Liver (tissue), 8 donors: ENCODE measurements at regions not wholly inside any gene's neighbourhood (a gene's known extent, or its start where the extent isn't known, plus 50 kb on each side); places are given as distances from the start of the nearest gene placed in this dataset.

ENCODE experiments used
- DNase-seq: peaks from one replicate; pipeline ENCODE4 v3.0.0-alpha.2; 2017; ENCODE audit warnings: low spot score
- H3K27ac ChIP-seq, 2 donors: one replicate each; pipeline ENCODE4 v1.7.0; 2013; ENCODE audit warnings: inconsistent platforms in 2 of 2, low read length in 2 of 2, control low read depth in 1 of 2, low read depth in 1 of 2, mild to moderate bottlenecking in 1 of 2
- H3K27me3 ChIP-seq, 4 donors: one replicate each; pipeline versions ENCODE4 v1.6.1 to v1.7.0; 2013; ENCODE audit warnings: low read length in 3 of 4, inconsistent platforms in 1 of 4, mild to moderate bottlenecking in 1 of 4, moderate library complexity in 1 of 4; ENCODE audit not compliant: control insufficient read depth in 4 of 4, insufficient read depth in 4 of 4
- H3K36me3 ChIP-seq, 4 donors: one replicate each; pipeline versions ENCODE4 v1.6.1 to v1.7.0; 2013; ENCODE audit warnings: low read length in 3 of 4, mild to moderate bottlenecking in 3 of 4, low read depth in 1 of 4, moderate library complexity in 1 of 4; ENCODE audit not compliant: control insufficient read depth in 4 of 4, insufficient read depth in 3 of 4
- H3K4me1 ChIP-seq, 4 donors: one replicate each; pipeline versions ENCODE4 v1.6.1 to v1.7.0; 2013; ENCODE audit warnings: low read length in 3 of 4, mild to moderate bottlenecking in 3 of 4, moderate library complexity in 1 of 4; ENCODE audit not compliant: control insufficient read depth in 4 of 4, insufficient read depth in 4 of 4
- H3K4me3 ChIP-seq, 3 donors: one replicate each; pipeline versions ENCODE4 v1.6.1 to v1.7.0; 2013; ENCODE audit warnings: low read length in 3 of 3, control low read depth in 1 of 3, low read depth in 1 of 3, mild to moderate bottlenecking in 1 of 3
- H3K9ac ChIP-seq, 2 donors: one replicate each; pipeline ENCODE4 v1.7.0; 2013; ENCODE audit warnings: low read length in 2 of 2, mild to moderate bottlenecking in 2 of 2, moderate library complexity in 2 of 2, control low read depth in 1 of 2, low read depth in 1 of 2
- H3K9me3 ChIP-seq, 4 donors: one replicate each; pipeline versions ENCODE4 v1.6.1 to v1.7.0; 2013; ENCODE audit warnings: low read length in 3 of 4; ENCODE audit not compliant: control insufficient read depth in 4 of 4
- EGR1 ChIP-seq, 2 donors: IDR thresholded peaks; 2 replicates each; pipeline ENCODE4 v1.6.1; 2016 to 2018; ENCODE audit warnings: antibody characterized with exemption in 2 of 2, low read depth in 2 of 2
- FOXA2 ChIP-seq: IDR thresholded peaks from 2 replicates; pipeline ENCODE4 v1.6.1; 2016; ENCODE audit warnings: antibody characterized with exemption
- GABPA ChIP-seq, 2 donors: IDR thresholded peaks in 1 of 2; conservative IDR thresholded peaks in 1 of 2; 2 replicates each; pipeline ENCODE4 v1.6.1; 2016; ENCODE audit warnings: antibody characterized with exemption in 2 of 2, mild to moderate bottlenecking in 1 of 2, moderate library complexity in 1 of 2
- HNF4A ChIP-seq, 2 donors: conservative IDR thresholded peaks; 2 replicates each; pipeline ENCODE4 v1.6.1; 2016; ENCODE audit warnings: antibody characterized with exemption in 2 of 2, mild to moderate bottlenecking in 2 of 2
- JUND ChIP-seq, 2 donors: IDR thresholded peaks; 2 replicates each; pipeline ENCODE4 v1.6.1; 2016; ENCODE audit warnings: antibody characterized with exemption in 2 of 2
- NR2F2 ChIP-seq: IDR thresholded peaks from 2 replicates; pipeline ENCODE4 v1.6.1; 2016; ENCODE audit warnings: antibody characterized with exemption
- RAD21 ChIP-seq, 2 donors: IDR thresholded peaks; 2 replicates each; pipeline ENCODE4 v1.6.1; 2016; ENCODE audit warnings: antibody characterized with exemption in 2 of 2, mild to moderate bottlenecking in 2 of 2
- SP1 ChIP-seq: IDR thresholded peaks from 2 replicates; pipeline ENCODE4 v1.6.1; 2018; ENCODE audit warnings: antibody characterized with exemption, mild to moderate bottlenecking
- TAF1 ChIP-seq: conservative IDR thresholded peaks from 2 replicates; pipeline ENCODE4 v1.6.1; 2016; ENCODE audit warnings: antibody characterized with exemption, mild to moderate bottlenecking
- YY1 ChIP-seq: IDR thresholded peaks from 2 replicates; pipeline ENCODE4 v1.6.1; 2016; ENCODE audit warnings: antibody characterized with exemption, mild to moderate bottlenecking
- WGBS: extraction: QIAGEN DNeasy Blood & Tissue Kit; methylation state at CpG from one replicate; pipeline ENCODE4 v1.1.7; 2013; 5-methylcytosine and 5-hydroxymethylcytosine counted together
- TF ChIP-seq, protein P1 (sequence below): IDR thresholded peaks from 2 replicates; pipeline ENCODE4 v1.6.1; 2016; ENCODE audit warnings: antibody characterized with exemption
- TF ChIP-seq, protein P2 (sequence below): IDR thresholded peaks from 2 replicates; pipeline ENCODE4 v1.6.1; 2016; ENCODE audit warnings: antibody characterized with exemption
- TF ChIP-seq, protein P3 (sequence below): fragments of 150-350 bp; IDR thresholded peaks from 2 replicates; pipeline ENCODE4 v1.5.1; 2017; ENCODE audit warnings: improper control_type of control experiment, low read depth, low read length; ENCODE audit not compliant: missing input control
- donor health status: healthy.
- donor health status: healthy.
- donor health status: healthy.
- donor health status: healthy.
- donor health status: healthy.

DNA sequence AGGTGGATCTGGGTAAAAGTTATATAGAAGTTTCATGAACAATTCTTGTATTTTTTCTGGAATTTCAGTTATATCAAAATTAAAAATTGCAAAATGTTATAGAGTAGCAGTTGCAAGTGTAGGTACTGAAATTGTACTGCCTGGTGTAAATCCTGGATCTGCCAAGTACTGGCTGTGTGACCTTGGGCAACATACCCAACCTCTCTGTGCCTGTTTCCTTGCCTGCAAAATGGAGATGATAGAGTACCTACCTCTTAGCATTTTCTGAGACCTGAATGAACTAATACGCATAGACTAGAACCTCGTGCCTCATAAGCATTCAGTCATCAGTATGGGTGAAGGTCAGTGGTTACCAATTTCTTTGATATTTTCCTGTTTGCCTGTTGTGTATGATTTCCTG lies 290.0 kb upstream of the KAZN start:
- H3K9me3 ChIP-seq, result peaks cover 0 to 6% (median 3%) of the 10 kb centered on the region in 4 donors
- H3K4me3 ChIP-seq, result no peak overlapping the region
- 76% methylated on average over 2 of the region's 2 CpGs for WGBS
- no peak for TF ChIP-seq FOXA2
- no peak for TF ChIP-seq HNF4A (conservative IDR thresholded peaks at IDR 0.05)
- TF ChIP-seq NR2F2, result no peak
- H3K9ac ChIP-seq, result no peak overlapping the region
- DNase-seq, result no peak
- H3K36me3 ChIP-seq, result no peaks in the 10 kb centered on the region
- no peak overlapping the region for H3K27ac ChIP-seq
- H3K4me1 ChIP-seq, result no peaks in the 10 kb centered on the region
- H3K27me3 ChIP-seq, result peaks cover 0 to 3% (median 0%) of the 10 kb centered on the region in 4 donors

DNA sequence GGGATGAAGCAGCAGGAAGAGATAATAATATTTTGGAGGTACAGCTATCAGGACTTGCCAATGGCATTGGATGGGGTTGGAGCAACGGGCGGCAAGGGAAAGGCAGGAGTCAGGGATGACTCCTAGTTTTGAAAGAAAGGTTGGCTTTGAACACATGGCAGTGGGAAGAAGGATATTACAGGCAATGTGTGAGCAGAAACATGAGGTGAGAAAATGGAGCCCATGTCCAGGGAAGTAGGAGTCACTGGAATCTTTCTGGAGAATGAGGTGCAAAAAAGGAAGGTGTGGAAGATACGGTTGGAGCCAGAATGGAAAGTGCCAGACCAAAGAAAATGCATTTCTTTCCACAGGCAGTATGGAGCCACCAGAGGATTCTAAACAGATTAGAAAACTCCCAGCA lies 288.5 kb upstream of the KAZN start:
- Histone ChIP-seq H3K4me1 (no peaks in the 10 kb centered on the region), H3K27me3 (peaks cover 0 to 3% (median 0%) of the 10 kb centered on the region in 4 donors), H3K27ac (no peak overlapping the region), H3K9me3 (peaks cover 0 to 6% (median 1%) of the 10 kb centered on the region in 4 donors), H3K9ac (no peak overlapping the region), H3K4me3 (no peak overlapping the region), H3K36me3 (no peaks in the 10 kb centered on the region)
- 83% methylated on average over 3 of the region's 3 CpGs for WGBS
- TF ChIP-seq GABPA (IDR thresholded peaks at IDR 0.05 in 1 of 2, conservative IDR thresholded peaks at IDR 0.05 in 1 of 2), result no peak
- no peak for TF ChIP-seq SP1
- TF ChIP-seq JUND (IDR thresholded peaks at IDR 0.05), result no peak
- TF ChIP-seq RAD21 (IDR thresholded peaks at IDR 0.05), result no peak
- DNase-seq, result no peak

DNA sequence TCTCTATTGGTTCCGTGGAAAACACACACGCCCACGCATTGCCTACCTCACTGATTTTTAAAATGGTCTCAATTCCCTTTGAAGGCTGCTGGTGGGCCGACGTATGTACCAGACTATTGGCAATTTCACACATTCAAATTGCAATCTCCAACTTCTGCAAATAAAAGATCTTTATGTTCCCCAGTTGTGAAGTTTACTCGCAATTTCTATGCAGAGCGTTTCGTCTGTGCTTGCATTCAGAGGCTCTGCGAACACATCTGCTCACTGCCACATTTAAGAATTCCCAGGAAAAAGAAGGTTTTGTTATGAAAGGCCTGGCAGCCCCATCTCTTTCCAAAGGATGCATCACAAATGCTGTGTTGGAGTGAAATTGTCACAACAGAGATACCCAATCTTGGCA lies 288.0 kb upstream of the KAZN start:
- TF ChIP-seq TAF1, result no peak
- TF ChIP-seq, protein P1, sequence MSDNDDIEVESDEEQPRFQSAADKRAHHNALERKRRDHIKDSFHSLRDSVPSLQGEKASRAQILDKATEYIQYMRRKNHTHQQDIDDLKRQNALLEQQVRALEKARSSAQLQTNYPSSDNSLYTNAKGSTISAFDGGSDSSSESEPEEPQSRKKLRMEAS, result no peak
- TF ChIP-seq YY1, result no peak
- TF ChIP-seq GABPA (IDR thresholded peaks at IDR 0.05 in 1 of 2, conservative IDR thresholded peaks at IDR 0.05 in 1 of 2), result no peak
- TF ChIP-seq, protein P2, sequence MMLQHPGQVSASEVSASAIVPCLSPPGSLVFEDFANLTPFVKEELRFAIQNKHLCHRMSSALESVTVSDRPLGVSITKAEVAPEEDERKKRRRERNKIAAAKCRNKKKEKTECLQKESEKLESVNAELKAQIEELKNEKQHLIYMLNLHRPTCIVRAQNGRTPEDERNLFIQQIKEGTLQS, result no peak
- TF ChIP-seq, protein P3, sequence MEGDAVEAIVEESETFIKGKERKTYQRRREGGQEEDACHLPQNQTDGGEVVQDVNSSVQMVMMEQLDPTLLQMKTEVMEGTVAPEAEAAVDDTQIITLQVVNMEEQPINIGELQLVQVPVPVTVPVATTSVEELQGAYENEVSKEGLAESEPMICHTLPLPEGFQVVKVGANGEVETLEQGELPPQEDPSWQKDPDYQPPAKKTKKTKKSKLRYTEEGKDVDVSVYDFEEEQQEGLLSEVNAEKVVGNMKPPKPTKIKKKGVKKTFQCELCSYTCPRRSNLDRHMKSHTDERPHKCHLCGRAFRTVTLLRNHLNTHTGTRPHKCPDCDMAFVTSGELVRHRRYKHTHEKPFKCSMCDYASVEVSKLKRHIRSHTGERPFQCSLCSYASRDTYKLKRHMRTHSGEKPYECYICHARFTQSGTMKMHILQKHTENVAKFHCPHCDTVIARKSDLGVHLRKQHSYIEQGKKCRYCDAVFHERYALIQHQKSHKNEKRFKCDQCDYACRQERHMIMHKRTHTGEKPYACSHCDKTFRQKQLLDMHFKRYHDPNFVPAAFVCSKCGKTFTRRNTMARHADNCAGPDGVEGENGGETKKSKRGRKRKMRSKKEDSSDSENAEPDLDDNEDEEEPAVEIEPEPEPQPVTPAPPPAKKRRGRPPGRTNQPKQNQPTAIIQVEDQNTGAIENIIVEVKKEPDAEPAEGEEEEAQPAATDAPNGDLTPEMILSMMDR, result no peak
- TF ChIP-seq EGR1 (IDR thresholded peaks at IDR 0.05; ENCODE audit: low read depth in 2 of 2), result no peak
- Histone ChIP-seq H3K27ac (no peak overlapping the region), H3K4me1 (no peaks in the 10 kb centered on the region), H3K4me3 (no peak overlapping the region), H3K27me3 (peaks cover 0 to 3% (median 0%) of the 10 kb centered on the region in 4 donors), H3K9ac (no peak overlapping the region), H3K9me3 (peaks cover 0 to 6% (median 1%) of the 10 kb centered on the region in 4 donors), H3K36me3 (no peaks in the 10 kb centered on the region)
- WGBS, result 91% methylated on average over 9 of the region's 9 CpGs
- no peak for DNase-seq
